ENCODE measurements at regions not wholly inside any gene's neighbourhood (a gene's known extent, or its start where the extent isn't known, plus 50 kb on each side); places are given as distances from the start of the nearest gene placed in this dataset.
"Not testable (repeated sequence)": the region's sequence is repeated elsewhere in the genome, so short reads cannot be mapped to it uniquely, and the experiment has no call there.

- Histone ChIP-seq H4K20me1 (ENCODE audit: control insufficient read depth, insufficient read depth, low read depth, low read length) (no peaks in the 10 kb centered on the region), H3K27ac (ENCODE audit: low read depth, low read length) (no peak overlapping the region), H3K4me2 (ENCODE audit: low read length) (no peak overlapping the region), H3F3A (ENCODE audit: control insufficient read depth, insufficient read depth) (no peaks in the 10 kb centered on the region), H3K27me3 (ENCODE audit: control insufficient read depth, low read length) (peaks cover 5% of the 10 kb centered on the region; the same call in 1 of the 2 replicates), H3K4me1 (ENCODE audit: control insufficient read depth, low read length) (no peaks in the 10 kb centered on the region), H3K9me3 (ENCODE audit: control insufficient read depth, insufficient read depth, low read length) (no peaks in the 10 kb centered on the region), H3K36me3 (ENCODE audit: control insufficient read depth, low read length) (no peaks in the 10 kb centered on the region), H3K79me2 (ENCODE audit: control insufficient read depth, low read length) (no peaks in the 10 kb centered on the region), H3K4me3 (ENCODE audit: low read length) (no peak overlapping the region), H3K9me2 (replicated peaks; ENCODE audit: control insufficient read depth, low read length) (no peaks in the 10 kb centered on the region)
- TF ChIP-seq EZH2phosphoT487 (IDR thresholded peaks at IDR 0.05; ENCODE audit: borderline replicate concordance, low read length), result no peak
- no peak for TF ChIP-seq CTCF (IDR thresholded peaks at IDR 0.05; ENCODE audit: low read depth, low read length, poor library complexity, severe bottlenecking)
Observed at GRCh38 chr10:45155784-45156183, 155.1 kb downstream of the ZNF22 start.

- H3K9me2 ChIP-seq (replicated peaks; ENCODE audit: control insufficient read depth, low read length), result no peaks in the 10 kb centered on the region
- H4K20me1 ChIP-seq (ENCODE audit: control insufficient read depth, insufficient read depth, low read depth, low read length), result no peaks in the 10 kb centered on the region
- H3F3A ChIP-seq (ENCODE audit: control insufficient read depth, insufficient read depth), result no peaks in the 10 kb centered on the region
- no peaks in the 10 kb centered on the region for H3K9me3 ChIP-seq (ENCODE audit: control insufficient read depth, insufficient read depth, low read length)
- H3K4me2 ChIP-seq (ENCODE audit: low read length), result no peak overlapping the region
- no peak overlapping the region for H3K4me3 ChIP-seq (ENCODE audit: low read length)
- TF ChIP-seq EZH2phosphoT487 (IDR thresholded peaks at IDR 0.05; ENCODE audit: borderline replicate concordance, low read length), result no peak
- no peak for TF ChIP-seq CTCF (IDR thresholded peaks at IDR 0.05; ENCODE audit: low read depth, low read length, poor library complexity, severe bottlenecking)
- H3K79me2 ChIP-seq (ENCODE audit: control insufficient read depth, low read length), result no peaks in the 10 kb centered on the region
- peaks cover 14% of the 10 kb centered on the region; the same call in 1 of the 2 replicates for H3K27me3 ChIP-seq (ENCODE audit: control insufficient read depth, low read length)
- H3K36me3 ChIP-seq (ENCODE audit: control insufficient read depth, low read length), result no peaks in the 10 kb centered on the region
- H3K27ac ChIP-seq (ENCODE audit: low read depth, low read length), result no peak overlapping the region
- no peaks in the 10 kb centered on the region for H3K4me1 ChIP-seq (ENCODE audit: control insufficient read depth, low read length)
Observed at GRCh38 chr10:45160271-45160670, 155.1 kb downstream of the OR13A1 start.

- Histone ChIP-seq H3K36me3 (ENCODE audit: control insufficient read depth, low read length) (no peaks in the 10 kb centered on the region), H4K20me1 (ENCODE audit: control insufficient read depth, insufficient read depth, low read depth, low read length) (no peaks in the 10 kb centered on the region), H3K27me3 (ENCODE audit: control insufficient read depth, low read length) (peaks cover 14% of the 10 kb centered on the region; the same call in 1 of the 2 replicates), H3F3A (ENCODE audit: control insufficient read depth, insufficient read depth) (no peaks in the 10 kb centered on the region), H3K9me3 (ENCODE audit: control insufficient read depth, insufficient read depth, low read length) (no peaks in the 10 kb centered on the region), H3K9me2 (replicated peaks; ENCODE audit: control insufficient read depth, low read length) (no peaks in the 10 kb centered on the region), H3K27ac (ENCODE audit: low read depth, low read length) (no peak overlapping the region), H3K79me2 (ENCODE audit: control insufficient read depth, low read length) (no peaks in the 10 kb centered on the region), H3K4me3 (ENCODE audit: low read length) (no peak overlapping the region), H3K4me2 (ENCODE audit: low read length) (no peak overlapping the region), H3K4me1 (ENCODE audit: control insufficient read depth, low read length) (no peaks in the 10 kb centered on the region)
- TF ChIP-seq EZH2phosphoT487 (IDR thresholded peaks at IDR 0.05; ENCODE audit: borderline replicate concordance, low read length) (no peak), CTCF (IDR thresholded peaks at IDR 0.05; ENCODE audit: low read depth, low read length, poor library complexity, severe bottlenecking) (no peak)
Observed at GRCh38 chr10:45163315-45163975, 152.0 kb downstream of the OR13A1 start.

GRCh38 chr10:45175520-45176118 is 139.8 kb downstream of the OR13A1 start:
- peaks cover 25% of the 10 kb centered on the region for H3K27me3 ChIP-seq (ENCODE audit: control insufficient read depth, low read length)
- not testable (repeated sequence) for H3K27ac ChIP-seq (ENCODE audit: low read depth, low read length); H3K4me2 ChIP-seq (ENCODE audit: low read length); H3F3A ChIP-seq (ENCODE audit: control insufficient read depth, insufficient read depth); H3K4me3 ChIP-seq (ENCODE audit: low read length); H3K4me1 ChIP-seq (ENCODE audit: control insufficient read depth, low read length); H3K9me2 ChIP-seq (replicated peaks; ENCODE audit: control insufficient read depth, low read length); H4K20me1 ChIP-seq (ENCODE audit: control insufficient read depth, insufficient read depth, low read depth, low read length); H3K9me3 ChIP-seq (ENCODE audit: control insufficient read depth, insufficient read depth, low read length); H3K79me2 ChIP-seq (ENCODE audit: control insufficient read depth, low read length); H3K36me3 ChIP-seq (ENCODE audit: control insufficient read depth, low read length)
